ENCODE measurements at regions not wholly inside any gene's neighbourhood (a gene's known extent, or its start where the extent isn't known, plus 50 kb on each side); places are given as distances from the start of the nearest gene placed in this dataset.

DNA sequence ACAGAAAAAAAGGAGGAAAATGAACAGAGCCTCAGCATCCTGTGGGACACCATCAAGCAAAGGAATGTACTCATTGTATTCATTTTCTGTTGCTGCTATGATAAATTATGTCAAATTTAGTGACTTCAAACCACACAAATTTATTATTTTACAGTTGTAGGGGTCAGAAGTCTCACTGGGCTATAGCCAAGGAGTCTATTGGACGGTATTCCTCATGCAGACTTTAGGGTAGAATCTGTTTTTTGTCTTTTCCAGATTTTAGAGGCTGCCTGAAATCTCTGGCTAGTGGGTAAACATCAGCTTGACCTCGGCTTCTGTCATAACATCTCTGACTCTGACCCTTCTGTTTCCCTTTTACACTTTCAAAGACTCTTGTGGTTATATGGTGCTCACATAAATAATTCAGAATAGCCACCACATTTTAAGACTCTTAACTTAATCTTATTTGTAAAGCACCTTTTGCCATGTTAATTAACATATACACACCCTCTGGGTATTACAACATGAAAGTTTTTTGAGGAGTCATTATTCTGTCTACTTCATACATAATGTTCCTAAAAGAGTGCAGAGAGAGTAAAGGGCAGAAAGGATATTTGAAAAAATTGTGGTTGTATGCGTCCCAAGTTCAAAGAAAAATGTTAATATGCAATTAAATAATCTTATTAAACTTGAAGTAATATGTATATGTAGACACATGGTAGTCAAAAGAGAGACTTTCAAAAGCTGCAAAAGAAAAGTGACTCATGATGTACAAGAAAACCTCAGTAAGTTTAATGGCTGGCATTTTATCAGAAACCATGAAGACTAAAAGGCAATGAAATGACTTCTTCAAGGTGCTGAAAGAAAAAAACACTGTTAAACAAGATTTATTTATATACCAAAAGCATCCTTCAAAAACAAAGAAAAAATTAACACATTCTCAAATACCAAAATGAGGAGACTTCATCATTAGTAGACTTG is 70.8 kb upstream of the MEOX2 start:
- no peak for DNase-seq (ENCODE audit: extremely low read depth, low read depth)
- H3K4me3 ChIP-seq (replicated peaks; ENCODE audit: low read depth, low read length), result no peak overlapping the region
- TF ChIP-seq, protein P1, sequence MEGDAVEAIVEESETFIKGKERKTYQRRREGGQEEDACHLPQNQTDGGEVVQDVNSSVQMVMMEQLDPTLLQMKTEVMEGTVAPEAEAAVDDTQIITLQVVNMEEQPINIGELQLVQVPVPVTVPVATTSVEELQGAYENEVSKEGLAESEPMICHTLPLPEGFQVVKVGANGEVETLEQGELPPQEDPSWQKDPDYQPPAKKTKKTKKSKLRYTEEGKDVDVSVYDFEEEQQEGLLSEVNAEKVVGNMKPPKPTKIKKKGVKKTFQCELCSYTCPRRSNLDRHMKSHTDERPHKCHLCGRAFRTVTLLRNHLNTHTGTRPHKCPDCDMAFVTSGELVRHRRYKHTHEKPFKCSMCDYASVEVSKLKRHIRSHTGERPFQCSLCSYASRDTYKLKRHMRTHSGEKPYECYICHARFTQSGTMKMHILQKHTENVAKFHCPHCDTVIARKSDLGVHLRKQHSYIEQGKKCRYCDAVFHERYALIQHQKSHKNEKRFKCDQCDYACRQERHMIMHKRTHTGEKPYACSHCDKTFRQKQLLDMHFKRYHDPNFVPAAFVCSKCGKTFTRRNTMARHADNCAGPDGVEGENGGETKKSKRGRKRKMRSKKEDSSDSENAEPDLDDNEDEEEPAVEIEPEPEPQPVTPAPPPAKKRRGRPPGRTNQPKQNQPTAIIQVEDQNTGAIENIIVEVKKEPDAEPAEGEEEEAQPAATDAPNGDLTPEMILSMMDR (IDR thresholded peaks at IDR 0.05; ENCODE audit: low read depth, low read length, missing control alignments), result no peak

DNA sequence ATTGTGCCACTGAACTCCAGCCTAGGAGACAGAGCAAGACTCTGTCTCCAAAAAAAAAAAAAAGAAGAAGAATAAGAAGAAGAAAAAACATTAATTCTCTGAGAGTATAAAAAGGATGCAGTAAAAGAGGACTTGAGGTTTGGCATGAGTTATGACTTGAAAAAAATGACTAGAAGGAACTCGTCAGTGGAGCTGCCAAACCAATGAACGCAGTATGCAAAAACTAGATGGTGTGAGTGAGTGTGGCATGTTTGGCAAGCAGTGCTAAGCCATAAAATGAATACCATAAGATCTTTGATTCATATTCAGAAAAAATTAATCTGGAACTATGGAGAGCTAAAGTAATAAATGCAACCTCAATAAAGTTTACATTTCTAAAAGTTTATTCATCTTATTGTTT is 68.6 kb upstream of the MEOX2 start:
- no peak for DNase-seq (ENCODE audit: extremely low read depth, low read depth)
- TF ChIP-seq, protein P1 (IDR thresholded peaks at IDR 0.05; ENCODE audit: low read depth, low read length, missing control alignments), result no peak
- H3K4me3 ChIP-seq (replicated peaks; ENCODE audit: low read depth, low read length), result no peak overlapping the region

DNA sequence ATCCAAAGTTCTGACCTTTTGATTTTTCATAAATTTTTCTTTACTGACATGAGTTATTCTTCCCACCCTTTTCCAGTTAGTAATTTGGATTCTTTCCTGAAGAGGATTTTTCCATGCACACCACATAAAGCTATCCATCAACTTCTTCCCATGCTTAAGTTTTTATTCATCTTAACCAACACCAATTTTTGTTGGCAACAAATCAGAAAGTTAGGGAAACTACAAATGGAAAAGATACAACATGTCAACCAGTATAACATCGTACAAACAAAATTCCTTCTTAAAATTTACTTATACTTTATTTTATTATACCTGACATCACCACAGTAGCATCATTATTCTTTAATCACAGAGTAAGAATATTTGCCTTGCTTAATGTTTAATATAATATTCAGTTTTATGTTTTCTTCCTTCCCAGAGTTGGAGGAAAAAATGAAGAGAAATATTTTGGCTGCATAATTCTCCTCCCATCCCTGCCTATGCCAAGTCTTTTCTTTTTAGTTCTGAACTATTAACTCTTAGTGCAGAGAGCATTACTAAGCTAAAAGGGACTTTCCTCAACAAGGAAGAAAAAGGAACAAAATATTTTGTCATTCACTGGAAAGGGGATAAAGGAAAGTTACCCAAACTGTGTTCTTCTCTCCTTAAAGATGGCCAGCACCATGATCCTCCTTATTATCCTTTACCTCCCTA is 67.5 kb upstream of the MEOX2 start:
- DNase-seq (ENCODE audit: extremely low read depth, low read depth), result no peak
- TF ChIP-seq, protein P1 (IDR thresholded peaks at IDR 0.05; ENCODE audit: low read depth, low read length, missing control alignments), result no peak

DNA sequence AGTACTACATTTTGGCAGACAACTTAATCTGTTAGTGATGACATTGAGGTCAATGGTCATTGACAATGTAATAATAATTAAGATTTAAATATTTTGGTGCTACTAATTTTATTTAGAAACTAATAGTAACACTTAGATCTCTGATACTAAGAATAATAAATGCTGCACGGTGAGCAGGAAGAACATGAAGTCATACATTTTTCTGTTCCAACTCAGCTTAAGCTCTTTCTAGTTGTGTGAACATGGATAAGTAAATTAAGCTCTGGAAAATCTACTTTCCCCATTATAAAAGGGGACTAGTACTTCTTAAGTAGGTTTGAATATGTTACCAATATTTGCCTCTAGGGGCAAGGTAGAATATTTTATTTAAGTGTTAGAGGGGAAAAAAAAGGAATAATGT is 65.9 kb upstream of the MEOX2 start:
- TF ChIP-seq, protein P1 (IDR thresholded peaks at IDR 0.05; ENCODE audit: low read depth, low read length, missing control alignments), result no peak
- DNase-seq (ENCODE audit: extremely low read depth, low read depth), result no peak
- no peak overlapping the region for H3K4me3 ChIP-seq (replicated peaks; ENCODE audit: low read depth, low read length)

More for the DNA sequence above, 67.5 kb upstream of the MEOX2 start:
- H3K4me3 ChIP-seq (replicated peaks; ENCODE audit: low read depth, low read length), result no peak overlapping the region

DNA sequence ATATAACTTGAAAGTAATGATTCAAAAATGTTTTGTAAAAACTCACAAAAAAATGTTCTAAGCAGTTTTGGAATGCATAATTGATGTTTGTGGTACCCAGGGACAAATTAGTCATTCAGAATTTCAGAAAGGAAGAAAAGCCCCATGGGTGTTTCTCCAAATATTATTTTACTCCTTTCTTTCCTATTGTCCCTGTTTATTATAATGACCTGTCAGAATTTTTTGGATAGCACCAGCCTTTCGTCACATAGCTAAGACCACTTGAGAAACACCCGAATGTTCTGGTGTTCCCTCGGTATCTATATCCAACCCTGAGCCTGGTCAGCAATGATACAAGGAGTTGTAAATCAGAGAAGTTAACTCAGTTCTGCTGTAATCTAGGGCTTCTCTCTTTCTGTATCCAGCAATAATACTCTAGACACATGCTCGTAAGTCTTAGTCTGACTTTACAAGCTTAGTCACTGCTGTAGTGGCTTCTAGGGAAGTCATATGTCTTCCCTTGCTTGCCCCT is 64.8 kb upstream of the MEOX2 start:
- DNase-seq (ENCODE audit: extremely low read depth, low read depth), result no peak
- no peak overlapping the region for H3K4me3 ChIP-seq (replicated peaks; ENCODE audit: low read depth, low read length)
- TF ChIP-seq, protein P1 (IDR thresholded peaks at IDR 0.05; ENCODE audit: low read depth, low read length, missing control alignments), result no peak

DNA sequence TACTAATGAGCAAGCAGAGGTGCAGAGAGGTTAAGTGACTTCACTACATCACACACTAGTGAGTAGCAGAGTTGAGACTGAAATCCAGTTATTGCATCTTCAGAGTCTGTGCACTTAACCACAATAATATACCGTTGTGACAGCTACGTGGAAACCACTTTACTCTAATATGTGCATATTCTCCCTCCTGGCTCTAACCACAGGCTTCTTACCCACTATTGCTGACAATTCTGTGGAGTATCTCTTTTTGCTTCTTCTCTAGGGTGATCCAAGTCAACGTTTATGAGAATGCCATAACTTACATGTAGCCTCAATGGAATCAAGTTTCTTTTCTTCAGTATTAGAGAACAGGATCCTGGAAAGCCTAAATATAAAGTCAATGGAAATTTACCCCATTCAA is 64.2 kb upstream of the MEOX2 start:
- no peak overlapping the region for H3K4me3 ChIP-seq (replicated peaks; ENCODE audit: low read depth, low read length)
- no peak for DNase-seq (ENCODE audit: extremely low read depth, low read depth)
- TF ChIP-seq, protein P1 (IDR thresholded peaks at IDR 0.05; ENCODE audit: low read depth, low read length, missing control alignments), result no peak

Data from HFF-Myc (cell line).